MM.1S (cell line): ENCODE measurements at regions not wholly inside any gene's neighbourhood (a gene's known extent, or its start where the extent isn't known, plus 50 kb on each side); places are given as distances from the start of the nearest gene placed in this dataset.

Experiments
- EZH2 ChIP-seq: fragments of 300-600 bp; sonication (generic); optimal IDR thresholded peaks from 2 replicates; pipeline ENCODE3; 2017; ENCODE audit warnings: low read depth, mild to moderate bottlenecking, antibody characterized with exemption, low read length, mixed read lengths
- EZH2phosphoT487 ChIP-seq: fragments of 300-600 bp; sonication (generic); IDR thresholded peaks from 2 replicates; pipeline ENCODE4 v1.6.1; 2018; ENCODE audit warnings: antibody characterized with exemption, low read length

GRCh38 chr5:124036786-124037185 lies 524.8 kb downstream of the CSNK1G3 start:
- TF ChIP-seq EZH2, result no peak
- TF ChIP-seq EZH2phosphoT487, result no peak
